ENCODE measurements at regions not wholly inside any gene's neighbourhood (a gene's known extent, or its start where the extent isn't known, plus 50 kb on each side); places are given as distances from the start of the nearest gene placed in this dataset.
"Not testable (repeated sequence)": the region's sequence is repeated elsewhere in the genome, so short reads cannot be mapped to it uniquely, and the experiment has no call there.

GRCh38 chr10:26355241-26355640 is 82.9 kb upstream of the APBB1IP start:
- DNase-seq = no peak

GRCh38 chr10:26357203-26357602 is 80.9 kb upstream of the APBB1IP start:
- no peak for DNase-seq

GRCh38 chr10:26358071-26358470 is 80.1 kb upstream of the APBB1IP start:
- DNase-seq = no peak

DNA sequence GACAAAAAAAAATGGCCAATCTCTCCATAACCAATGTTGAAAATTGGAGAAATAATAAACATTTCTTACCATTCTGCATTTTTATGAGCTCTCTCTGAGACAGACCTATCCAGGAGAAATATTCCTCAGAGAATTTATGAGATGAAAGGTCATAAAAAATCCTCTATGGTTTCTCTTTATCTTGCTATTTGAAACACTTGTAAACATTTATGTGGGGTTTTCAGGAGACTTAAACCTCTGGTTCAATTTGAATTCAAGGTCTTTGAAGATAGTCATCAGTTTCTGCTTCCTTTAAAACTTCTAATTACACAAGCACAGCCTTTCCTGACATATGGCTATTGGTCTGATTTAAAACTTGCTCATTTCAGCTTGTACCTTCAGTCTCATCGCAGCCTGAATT is 78.5 kb upstream of the APBB1IP start:
- DNase-seq = no peak

DNA sequence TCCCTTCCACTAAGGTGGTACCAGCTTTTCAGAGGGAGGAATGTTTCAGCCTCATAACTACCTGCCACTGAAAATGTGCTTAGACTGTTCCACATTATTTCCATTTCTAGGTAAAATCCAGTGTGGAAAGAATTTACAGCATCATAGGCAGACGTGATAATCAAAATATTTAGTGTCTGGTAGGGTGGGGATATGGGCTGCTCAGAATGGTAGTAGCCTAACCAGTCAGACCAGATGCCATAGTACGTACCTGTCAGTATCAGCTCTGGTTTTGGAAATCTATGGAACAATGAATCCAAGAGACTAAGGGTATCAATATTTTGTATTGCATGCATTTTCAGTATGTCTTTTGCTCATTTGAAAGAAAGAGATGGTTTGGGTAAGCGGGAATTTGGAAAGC is 76.8 kb upstream of the APBB1IP start:
- DNase-seq = no peak

GRCh38 chr10:26361971-26362370 is 76.2 kb upstream of the APBB1IP start:
- DNase-seq = no peak

DNA sequence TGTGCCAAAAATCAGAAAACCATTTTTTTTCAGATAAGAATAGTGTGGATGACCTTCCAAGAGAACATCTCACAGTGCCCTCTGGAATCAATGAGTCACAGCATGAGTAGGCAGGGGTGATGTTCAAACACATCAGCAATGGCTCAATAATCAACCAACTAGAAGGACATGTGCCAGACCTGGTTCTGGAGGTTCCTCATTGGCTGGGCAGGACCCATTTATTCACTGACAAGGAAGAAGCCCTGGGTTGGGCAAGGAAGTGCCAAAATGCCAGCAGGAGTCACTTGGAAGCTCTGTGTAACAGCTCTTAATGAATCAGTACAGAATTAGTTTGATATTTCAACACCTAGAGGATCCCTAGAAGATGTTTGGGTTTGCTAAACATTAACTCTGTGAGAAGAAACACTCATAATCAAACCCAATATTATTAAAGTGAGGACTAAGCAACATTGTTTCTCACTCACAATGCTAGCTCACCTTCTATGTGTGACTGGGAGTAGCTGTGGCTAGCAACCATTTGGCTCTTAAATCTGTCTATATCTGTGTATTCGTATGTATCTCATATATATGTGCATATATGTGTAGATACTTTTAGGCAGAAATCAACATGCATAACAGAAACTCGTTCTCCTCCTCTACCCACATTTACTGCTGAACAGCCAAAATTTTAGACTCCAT is 72.3 kb upstream of the APBB1IP start:
- no peak for DNase-seq

DNA sequence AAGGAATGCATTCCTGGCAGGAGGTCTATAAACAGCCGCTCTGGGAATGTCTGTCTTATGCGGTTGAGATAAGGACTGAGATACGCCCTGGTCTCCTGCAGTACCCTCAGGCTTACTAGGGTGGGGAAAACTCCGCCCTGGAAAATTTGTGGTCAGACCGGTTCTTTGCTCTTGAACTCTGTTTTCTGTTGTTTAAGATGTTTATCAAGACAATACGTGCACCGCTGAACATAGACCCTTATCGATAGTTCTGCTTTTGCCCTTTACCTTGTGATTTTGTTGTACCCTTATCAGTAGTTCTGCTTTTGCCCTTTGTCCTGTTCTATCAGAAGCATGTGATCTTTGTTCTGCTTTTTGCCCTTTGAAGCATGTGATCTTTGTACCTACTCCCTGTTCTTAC is 71.1 kb upstream of the APBB1IP start:
- not testable (repeated sequence) for DNase-seq

DNA sequence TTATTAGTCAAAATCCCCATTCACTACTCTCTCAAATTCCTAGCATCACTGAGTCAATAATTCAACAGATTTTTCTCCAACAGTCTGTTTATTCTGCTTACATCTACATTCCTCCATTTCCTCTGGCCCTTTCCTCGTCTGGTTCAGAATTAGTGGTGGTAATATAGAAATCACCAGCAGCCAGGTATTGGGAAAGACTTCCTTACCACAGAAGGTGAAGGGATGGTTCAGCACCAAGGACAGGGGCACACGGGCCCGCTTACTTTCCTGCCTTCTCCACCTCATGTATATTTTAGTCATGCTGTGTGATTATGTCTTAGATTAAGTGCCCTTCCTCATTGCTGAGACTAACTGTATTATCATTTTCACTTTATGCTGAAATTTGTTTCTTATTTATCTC is 70.4 kb upstream of the APBB1IP start:
- DNase-seq = peak; percentile 12 to 16

- no peak for DNase-seq
Measured at GRCh38 chr10:26368463-26368862, 69.7 kb upstream of the APBB1IP start.

GRCh38 chr10:26372513-26373354 is 65.4 kb upstream of the APBB1IP start:
- no peak for DNase-seq

GRCh38 chr10:26374426-26374825 is 63.7 kb upstream of the APBB1IP start:
- no peak for DNase-seq

DNA sequence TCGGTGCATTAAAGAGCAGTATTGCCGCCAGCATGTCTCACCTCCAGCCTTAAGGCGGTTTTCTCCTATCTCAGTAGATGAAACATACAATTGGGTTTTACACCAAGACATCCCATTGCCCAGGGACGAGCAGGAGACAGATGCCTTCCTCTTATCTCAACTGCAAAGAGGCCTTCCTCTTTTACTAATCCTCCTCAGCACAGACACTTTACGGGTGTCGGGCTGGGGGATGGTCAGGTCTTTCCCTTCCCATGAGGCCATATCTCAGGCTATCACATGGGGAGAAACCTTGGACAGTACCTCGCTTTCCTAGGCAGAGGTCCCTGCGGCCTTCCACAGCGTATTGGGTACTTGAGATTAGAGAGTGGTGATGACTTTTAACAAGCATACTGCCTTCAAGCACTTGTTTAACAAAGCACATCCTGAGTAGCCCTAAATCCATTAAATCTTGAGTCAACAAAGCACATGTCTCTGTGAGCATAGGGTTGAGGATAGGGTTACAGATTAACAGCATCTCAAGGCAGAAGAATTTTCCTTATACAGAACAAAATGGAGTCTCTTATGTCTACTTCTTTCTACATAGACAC is 60.8 kb upstream of the APBB1IP start:
- not testable (repeated sequence) for DNase-seq

DNA sequence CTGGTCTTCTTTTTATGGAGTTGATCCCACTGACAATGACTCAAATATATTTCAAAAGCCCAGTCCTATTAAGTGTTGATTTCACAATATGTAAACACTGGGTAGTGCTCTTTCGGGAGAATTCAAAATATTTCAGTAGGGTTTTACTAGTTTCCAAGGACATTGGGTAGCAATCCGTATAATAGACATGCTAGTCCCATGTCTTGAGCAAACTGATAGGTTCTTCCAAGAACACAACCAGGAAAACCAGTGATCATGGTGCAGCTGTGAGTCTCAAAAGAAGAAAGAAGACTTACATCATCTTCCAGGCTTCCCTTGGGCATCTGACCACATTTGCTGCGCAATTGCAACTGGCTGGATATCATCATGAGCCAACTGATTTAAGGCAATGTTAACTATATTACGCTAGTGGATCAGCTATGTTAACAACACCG is 59.3 kb upstream of the APBB1IP start:
- no peak for DNase-seq

- DNase-seq = no peak
Measured at GRCh38 chr10:26380815-26381214, 57.3 kb upstream of the APBB1IP start.

DNA sequence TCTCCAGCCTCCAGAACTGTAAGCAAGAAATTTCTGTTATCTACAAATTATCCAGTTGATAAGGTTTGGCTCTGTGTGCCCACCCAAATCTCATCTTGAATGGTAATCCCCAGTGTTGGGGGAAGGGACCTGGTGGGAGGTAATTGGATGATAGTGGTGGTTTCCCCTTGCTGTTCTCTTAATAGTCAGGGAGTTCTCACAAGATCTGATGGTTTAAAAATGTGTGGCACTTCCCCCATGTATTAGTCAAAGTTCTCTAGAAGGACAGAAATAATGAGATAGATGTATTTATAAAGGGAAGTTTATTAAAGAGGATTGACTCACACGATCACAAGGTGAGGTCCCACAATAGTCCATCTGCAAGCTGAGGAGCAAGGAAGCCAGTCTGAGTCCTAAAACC is 56.2 kb upstream of the APBB1IP start:
- no peak for DNase-seq

DNA sequence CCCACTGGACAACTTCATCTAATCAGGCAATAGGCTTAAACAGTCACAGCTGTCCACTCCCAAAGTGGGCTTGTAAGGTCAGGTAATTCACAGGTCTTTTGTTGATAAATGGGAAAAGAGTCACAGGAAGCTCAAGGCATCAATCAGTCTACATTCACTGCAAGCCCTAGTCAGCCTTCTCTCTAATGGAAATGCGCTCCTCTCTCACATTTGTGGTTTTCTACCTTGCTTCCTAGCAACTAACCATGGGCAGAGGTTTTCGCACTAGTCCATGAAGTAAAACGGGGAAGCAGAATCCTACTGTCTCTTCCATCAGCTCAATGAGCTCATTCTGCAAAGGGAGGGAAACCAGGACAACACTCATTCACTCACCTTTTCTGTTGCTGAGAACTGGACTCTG is 53.5 kb upstream of the APBB1IP start:
- DNase-seq = no peak

DNA sequence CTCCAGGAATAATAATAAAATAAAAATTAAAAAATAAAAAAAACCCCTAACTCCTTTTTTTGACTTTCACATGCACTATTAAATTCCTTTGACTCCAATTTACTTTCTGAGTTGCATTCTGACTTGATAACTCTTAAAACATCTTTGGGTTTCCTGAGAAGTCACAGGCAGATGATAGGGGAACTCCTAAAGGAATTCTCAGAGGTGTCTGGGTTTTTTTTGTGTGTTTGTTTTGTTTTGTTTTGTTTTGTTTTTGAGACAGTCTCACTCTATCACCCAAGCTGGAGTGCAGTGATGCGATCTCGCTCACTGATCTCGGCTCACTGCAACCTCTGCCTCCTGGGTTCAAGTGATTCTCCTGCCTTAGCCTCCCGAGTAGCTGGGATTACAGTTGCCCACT is 52.7 kb upstream of the APBB1IP start:
- DNase-seq = no peak

DNA sequence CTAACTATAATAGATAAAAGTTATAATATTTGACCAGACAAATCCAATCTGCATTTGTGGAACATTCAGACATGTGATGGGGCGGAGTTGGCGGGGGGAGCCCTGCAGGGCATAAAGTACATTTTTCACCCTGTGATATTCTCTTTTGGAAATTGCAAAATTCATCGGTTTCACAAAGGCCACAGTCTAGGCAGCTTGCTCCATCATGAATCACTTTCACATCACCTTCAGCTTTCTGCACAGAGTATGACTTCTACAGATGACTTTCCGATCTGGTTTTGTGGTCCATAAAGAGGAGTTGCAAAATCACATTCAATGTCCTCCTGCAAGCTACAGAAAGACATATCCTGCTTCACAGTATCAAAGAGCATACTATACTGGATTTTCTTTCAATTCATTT is 51.4 kb upstream of the APBB1IP start:
- DNase-seq = no peak
